ENCODE measurements at regions not wholly inside any gene's neighbourhood (a gene's known extent, or its start where the extent isn't known, plus 50 kb on each side); places are given as distances from the start of the nearest gene placed in this dataset.

GRCh38 chr3:76827701-76828226, 212.1 kb upstream of the ROBO2 start:
- H3K4me3 ChIP-seq (replicated peaks; ENCODE audit: low read depth, low read length), result no peak overlapping the region
- no peak for DNase-seq (ENCODE audit: extremely low read depth, low read depth)
- TF ChIP-seq CTCF (IDR thresholded peaks at IDR 0.05; ENCODE audit: low read depth, low read length, missing control alignments), result no peak

GRCh38 chr3:76834657-76835056, 205.2 kb upstream of the ROBO2 start:
- no peak for DNase-seq (ENCODE audit: extremely low read depth, low read depth)
- no peak overlapping the region for H3K4me3 ChIP-seq (replicated peaks; ENCODE audit: low read depth, low read length)
- TF ChIP-seq CTCF (IDR thresholded peaks at IDR 0.05; ENCODE audit: low read depth, low read length, missing control alignments), result no peak

- no peak for DNase-seq (ENCODE audit: extremely low read depth, low read depth)
- no peak overlapping the region for H3K4me3 ChIP-seq (replicated peaks; ENCODE audit: low read depth, low read length)
- TF ChIP-seq CTCF (IDR thresholded peaks at IDR 0.05; ENCODE audit: low read depth, low read length, missing control alignments), result no peak
These were observed 198.2 kb upstream of the ROBO2 start for GRCh38 chr3:76841747-76842146.

- DNase-seq (ENCODE audit: extremely low read depth, low read depth), result no peak
- TF ChIP-seq CTCF (IDR thresholded peaks at IDR 0.05; ENCODE audit: low read depth, low read length, missing control alignments), result no peak
- H3K4me3 ChIP-seq (replicated peaks; ENCODE audit: low read depth, low read length), result no peak overlapping the region
These were observed 197.7 kb upstream of the ROBO2 start for GRCh38 chr3:76842216-76842615.

- no peak overlapping the region for H3K4me3 ChIP-seq (replicated peaks; ENCODE audit: low read depth, low read length)
- DNase-seq (ENCODE audit: extremely low read depth, low read depth), result no peak
- TF ChIP-seq CTCF (IDR thresholded peaks at IDR 0.05; ENCODE audit: low read depth, low read length, missing control alignments), result no peak
These were observed 184.4 kb upstream of the ROBO2 start for GRCh38 chr3:76855451-76855850.

- DNase-seq (ENCODE audit: extremely low read depth, low read depth), result no peak
- no peak for TF ChIP-seq CTCF (IDR thresholded peaks at IDR 0.05; ENCODE audit: low read depth, low read length, missing control alignments)
These were observed 180.3 kb upstream of the ROBO2 start for GRCh38 chr3:76859596-76859995.

GRCh38 chr3:76864355-76864754, 175.5 kb upstream of the ROBO2 start:
- no peak overlapping the region for H3K4me3 ChIP-seq (replicated peaks; ENCODE audit: low read depth, low read length)
- TF ChIP-seq CTCF (IDR thresholded peaks at IDR 0.05; ENCODE audit: low read depth, low read length, missing control alignments), result no peak

More at GRCh38 chr3:76859596-76859995, 180.3 kb upstream of the ROBO2 start:
- H3K4me3 ChIP-seq (replicated peaks; ENCODE audit: low read depth, low read length), result no peak overlapping the region

More at GRCh38 chr3:76864355-76864754, 175.5 kb upstream of the ROBO2 start:
- DNase-seq (ENCODE audit: extremely low read depth, low read depth), result no peak
